HG03097 (cell line): ENCODE measurements at regions not wholly inside any gene's neighbourhood (a gene's known extent, or its start where the extent isn't known, plus 50 kb on each side); places are given as distances from the start of the nearest gene placed in this dataset.

Experiments
- ATAC-seq: cut with Tn5 transposase; IDR thresholded peaks from one replicate; pipeline ENCODE4 v1.9.1; 2021; ENCODE audit not compliant: unreplicated experiment, low FRiP score

DNA sequence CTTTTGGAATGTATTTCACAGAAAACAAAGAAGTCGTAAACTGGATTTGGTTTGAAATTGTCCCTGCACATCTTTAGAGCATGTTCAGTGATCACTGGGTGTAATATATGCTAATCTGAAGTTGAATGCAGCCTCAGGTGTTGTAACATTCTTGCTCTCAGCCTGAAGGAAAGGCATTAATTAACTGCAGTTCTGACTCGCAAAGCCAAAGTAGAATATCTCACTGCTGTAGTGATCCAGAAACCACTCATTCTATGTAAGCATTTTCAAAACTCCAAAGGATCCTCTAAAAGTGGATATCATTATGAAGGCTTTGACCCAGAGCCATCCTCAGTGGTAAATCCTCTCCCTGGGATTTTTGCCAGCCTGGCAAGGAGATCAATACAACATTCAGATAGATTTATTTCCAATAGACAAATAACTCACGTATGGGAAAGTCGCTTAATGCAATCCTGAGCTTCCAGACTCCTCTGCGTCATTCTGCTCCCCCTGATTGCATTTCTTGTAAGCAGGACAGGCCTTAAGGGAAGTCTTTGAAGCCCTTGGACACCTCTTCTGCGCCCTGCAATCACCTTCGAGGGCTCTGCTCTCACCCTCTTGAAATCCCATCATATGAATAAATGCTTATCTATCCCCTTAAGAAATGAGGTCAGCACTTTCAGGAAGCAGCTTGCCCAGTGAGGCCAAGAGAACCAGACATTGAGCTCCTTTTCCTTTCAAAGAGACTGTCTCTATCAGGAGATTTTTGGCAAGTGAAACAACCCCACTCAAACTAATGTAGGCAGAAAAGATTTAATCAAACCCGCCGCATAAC lies 301.7 kb upstream of the NBEA start:
- ATAC-seq: no peak

DNA sequence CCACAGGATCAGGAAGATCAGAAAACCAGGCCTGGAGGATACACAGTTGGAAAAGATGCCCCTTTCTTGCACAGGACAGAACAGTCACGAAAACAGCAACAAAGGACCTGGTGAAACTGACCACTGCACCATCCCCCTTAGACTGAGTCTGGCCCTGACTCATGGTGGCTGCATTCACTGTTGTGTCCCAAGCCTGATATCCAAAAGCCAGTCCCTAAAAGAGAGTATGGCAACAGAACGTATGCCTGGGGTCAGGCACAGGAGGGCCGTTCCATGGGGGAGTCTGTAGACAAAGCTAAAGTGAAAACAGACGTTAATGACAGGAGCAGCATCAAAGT lies 301.1 kb upstream of the NBEA start:
- no peak for ATAC-seq

DNA sequence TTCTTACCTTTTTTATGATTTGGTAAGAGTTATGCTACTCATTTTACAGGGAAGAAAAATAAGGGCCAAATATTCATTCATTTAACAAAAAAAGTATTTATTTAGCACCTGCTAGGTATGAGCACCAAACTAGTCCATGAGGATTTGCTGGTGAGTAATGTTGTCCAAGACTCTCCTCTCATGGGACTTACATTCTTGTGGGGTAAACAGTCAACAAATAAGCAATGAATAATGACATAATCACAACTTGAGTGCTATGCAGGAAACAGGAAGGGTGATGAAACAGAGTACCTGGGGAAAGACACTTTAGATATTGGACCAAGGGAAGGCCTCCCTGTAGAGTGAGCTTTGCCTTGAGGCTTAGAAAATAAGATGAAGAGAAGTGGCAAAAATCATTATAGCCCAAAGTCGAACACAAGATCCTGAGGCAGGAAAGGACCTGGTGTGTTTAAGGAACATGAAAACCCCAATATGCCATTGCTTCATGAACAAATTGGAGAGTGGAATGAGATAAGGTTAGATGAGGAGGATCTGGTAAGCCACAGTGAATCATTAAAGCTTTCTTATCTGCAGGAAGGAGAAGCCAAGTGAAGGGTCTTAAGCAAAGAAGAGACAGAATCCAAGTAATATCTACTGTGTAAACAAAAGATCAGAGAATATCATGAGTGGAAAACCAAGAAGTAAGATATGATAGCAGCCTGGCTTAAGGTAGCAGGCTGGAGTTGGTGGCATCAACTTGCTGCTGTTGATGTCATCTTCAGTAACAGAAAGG lies 294.5 kb upstream of the NBEA start:
- no peak for ATAC-seq

DNA sequence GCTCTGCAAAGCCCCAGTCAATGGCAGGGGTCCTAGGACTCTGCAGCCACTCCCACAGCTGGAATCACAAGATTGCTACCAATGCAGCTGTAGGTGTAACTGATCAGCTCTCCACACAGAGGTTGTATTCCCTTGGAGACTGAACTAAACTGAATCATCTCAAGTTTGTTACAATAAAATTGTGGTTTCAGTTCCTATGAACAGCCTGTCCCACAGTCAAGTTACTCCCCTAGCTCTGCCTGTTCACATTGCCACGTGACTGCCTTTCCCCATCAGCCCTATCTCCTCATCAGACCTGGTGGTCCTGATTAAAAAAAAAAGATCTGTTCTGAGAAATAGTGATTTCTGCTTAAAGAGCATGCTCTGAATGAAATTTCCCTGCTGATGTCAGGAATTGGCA lies 287.9 kb upstream of the NBEA start:
- ATAC-seq: no peak

DNA sequence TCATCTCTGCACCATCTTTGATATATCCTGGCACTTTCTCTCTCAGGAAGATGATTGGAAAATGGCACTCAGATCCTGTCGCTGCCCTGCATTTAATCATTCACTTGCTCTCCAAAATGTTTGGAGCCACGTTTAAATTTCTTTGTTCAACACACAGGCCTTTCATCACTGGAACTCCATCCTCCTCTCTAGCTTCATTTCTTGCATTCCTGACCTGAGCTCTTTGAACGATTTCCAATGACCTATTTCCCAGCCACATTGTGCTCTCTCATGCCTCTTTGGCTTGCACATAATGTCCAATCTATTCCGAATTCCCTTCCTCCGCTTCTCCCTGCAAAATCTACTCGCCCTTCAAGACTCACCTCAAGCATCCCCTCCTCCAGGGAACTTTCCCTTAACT lies 287.4 kb upstream of the NBEA start:
- no peak for ATAC-seq

DNA sequence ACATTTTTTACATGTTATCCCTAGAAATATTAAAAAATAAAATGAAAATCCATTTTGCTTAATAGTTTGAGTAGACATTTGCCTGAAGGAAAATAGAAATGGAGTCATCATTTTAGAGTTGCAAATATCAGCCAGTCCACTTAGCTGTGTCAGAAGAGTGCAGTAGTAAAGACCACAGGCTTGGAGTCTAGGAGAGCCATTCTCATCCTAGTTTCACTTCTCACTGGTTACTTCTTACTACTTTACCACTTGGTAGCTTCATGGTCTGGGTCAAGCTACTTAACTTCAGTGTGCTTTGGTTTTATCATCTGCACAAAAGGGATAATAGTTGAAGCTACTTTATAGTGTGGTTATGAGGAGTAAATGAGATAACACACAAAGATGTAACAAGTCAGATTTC lies 286.5 kb upstream of the NBEA start:
- ATAC-seq: no peak

DNA sequence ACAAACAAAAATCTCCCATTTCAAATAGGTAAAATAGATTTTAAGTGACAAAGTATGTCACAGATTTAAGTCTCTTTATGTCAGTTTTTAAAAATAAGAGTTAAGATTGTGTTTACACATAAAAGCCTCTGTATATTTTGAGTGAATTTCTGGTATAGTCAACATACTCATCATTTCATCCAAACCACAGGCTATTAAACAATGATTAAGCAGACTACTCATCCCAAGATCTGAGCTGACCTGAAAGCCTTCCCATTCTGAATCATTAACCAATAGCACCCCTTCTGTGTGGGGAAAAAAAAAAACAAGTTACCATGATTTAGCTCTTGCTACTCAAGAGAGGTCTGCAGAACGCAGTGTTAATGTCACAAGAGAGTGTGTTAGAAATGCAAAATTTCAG lies 284.4 kb upstream of the NBEA start:
- ATAC-seq: no peak

DNA sequence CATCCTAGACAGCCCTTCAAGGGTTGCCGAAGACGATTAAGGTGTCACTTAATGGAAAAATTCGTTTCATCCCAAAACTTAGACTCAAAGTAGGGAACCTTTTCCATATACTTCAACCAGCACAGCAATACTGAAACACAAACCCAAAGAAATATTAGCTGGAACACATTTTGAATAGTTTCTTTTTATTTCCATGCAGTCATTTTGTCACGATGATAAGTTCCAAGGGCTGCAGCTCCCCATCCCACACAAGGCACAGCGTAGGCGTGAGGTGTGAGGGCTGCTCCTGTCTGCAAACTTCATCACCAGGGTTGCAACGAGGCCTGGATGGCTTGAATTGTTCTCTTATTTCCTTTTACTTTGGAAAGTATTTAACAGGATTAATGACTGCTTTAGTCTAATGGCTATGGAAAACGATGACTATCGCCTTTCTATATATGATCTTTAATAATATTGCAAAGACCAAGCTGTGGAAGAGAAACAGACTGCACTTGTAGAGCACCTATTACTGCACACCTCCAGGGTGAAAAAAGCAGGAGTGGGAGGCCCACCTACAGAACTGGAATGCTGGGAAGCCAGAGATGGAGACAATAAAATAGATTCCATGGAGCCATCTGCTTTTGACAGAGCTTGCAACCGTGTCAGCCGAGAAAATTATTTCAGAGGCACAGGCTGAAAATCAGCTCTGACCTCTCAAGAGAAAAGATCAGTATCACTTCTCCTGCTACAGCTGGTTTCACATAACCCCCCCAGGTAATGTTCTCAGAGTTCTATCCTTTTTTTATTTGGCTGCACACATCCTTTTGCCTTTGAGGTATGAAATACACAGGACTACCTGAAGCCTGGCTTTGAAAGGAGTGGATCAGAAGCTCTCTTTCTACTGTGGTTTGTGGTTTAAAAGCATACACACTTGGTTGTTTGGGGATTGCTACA lies 274.5 kb upstream of the NBEA start:
- no peak for ATAC-seq

DNA sequence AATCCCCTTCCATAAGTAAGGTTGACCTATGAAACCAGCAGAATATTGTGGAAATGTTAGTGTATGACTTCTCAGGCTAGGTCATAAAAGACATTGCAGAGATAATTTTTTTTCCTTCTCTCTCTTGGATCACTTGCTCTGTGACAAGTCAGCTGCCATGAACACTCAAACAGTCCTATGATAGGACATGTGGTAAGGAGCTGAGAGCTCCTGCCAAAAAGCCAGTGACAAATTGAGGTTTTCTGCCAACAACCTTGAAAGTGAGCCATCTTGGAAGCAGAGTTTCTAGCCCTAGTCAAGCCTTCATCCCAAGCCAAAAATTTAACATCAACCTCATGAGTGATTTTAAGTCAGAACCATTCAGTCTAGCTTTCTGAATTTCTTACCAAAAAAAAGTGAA lies 270.9 kb upstream of the NBEA start:
- ATAC-seq: no peak

DNA sequence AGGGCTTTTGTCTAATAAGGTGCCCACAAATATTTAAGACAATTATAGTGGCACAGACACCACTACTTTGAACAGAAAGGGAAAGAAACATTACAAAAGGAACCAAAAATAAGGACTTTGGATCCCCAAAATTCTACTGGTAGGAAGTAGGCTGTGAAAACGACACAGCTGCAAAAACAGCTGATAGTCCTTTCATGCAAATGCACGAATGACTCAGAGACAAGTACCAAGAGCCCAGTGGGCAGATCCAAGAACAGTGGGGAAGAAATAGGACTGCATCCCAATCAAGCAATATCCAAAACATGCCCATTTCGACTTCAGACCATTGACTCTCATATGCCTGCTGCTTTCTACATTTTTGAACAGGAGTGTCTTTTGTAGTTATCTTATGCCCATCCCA lies 269.4 kb upstream of the NBEA start:
- no peak for ATAC-seq

DNA sequence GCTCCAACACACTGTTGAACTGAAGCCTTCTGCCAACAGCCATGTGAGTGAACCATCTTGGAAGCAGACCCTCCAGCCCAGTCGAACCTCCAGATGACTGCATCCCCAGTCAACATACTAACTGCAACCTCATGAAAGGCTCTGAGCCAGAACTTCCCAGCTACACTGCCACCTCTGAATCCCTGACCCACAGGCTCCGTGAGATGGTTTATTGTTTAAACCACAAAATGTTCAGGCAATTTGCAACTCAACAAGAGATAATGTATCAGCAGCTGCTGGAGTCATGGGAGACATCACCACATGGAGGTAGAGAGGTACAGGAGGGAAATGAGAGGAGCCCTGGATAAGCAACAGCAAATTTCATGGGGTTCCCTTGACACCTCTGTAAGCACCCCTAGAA lies 266.4 kb upstream of the NBEA start:
- no peak for ATAC-seq

DNA sequence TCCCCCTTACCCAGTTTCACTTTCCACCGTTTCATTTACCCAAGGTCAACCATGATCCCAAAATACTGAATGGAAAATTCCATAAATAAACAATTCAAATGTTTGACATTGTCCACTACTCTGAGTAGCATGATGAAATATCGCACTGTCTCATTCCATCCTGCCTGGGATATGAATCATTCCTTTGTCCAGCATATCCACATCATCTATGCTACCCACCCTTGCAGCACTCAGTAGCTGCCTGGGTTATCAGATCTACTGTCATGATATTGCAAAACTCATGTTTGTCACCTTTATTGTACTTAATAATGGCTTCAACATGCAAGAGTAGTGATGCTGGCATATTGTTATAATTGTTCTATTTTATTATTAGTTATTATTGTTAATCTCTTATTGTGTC lies 263.9 kb upstream of the NBEA start:
- ATAC-seq: no peak

DNA sequence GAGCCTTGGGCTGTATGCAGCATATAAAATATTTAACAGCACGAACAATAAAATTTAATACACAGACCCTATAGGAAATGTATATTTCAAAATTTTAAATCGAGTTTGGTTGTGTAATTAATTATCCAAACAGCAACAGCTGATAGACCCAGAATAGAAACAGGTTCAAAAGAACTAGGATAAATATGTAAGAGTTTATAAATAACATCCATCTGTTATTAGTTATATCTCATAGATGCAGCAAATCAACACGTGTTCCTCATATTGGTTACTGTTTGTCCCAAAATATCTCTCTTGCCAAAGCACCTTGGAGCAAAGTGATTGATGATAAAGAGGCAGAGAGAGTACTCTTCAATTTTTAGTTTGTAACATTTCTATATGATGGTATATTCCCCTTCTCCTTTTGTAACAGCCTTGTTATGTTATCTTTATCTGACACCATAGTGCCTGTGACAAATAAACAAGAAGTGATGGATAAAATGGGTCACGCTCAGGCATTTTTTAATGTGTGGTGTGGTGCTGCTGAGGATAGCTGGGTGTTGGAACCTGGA lies 260.6 kb upstream of the NBEA start:
- no peak for ATAC-seq

DNA sequence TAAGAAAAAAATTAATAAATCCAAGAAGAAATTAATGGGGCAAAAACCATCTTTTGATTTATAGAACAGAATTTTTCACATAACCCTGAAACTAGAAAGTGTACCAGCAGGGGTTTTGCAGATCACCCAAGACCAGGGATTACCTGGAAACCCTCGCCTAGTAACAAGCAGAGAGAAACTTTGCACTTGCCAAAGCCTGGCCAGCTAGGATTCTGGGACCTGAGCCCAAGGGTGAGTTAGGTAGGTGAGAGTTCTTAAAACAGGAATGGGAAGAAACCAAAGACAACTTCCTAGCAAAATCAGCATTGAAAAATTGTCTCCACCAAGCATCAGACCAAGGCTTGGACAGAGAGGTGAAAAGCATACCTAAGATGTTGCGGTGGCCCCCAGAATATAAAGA lies 247.0 kb upstream of the NBEA start:
- no peak for ATAC-seq

DNA sequence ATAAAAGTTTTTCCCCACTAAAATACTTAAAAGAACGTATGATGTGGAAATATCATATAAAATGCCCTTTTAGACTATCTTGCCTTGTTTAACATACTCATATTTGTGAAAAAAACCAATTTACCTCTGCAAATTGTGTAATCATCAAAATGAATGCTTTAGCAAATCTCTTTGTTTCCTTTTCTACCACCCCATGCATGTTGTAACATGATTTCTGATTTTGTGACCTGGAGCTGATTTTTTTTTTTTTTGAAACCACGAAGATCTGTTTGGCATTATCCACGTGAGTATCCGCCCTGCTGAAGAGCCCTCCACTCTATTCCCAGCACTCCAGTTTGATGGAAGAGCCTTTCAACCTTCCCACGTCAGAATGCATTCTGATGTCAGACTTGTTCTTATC lies 245.8 kb upstream of the NBEA start:
- ATAC-seq: no peak

DNA sequence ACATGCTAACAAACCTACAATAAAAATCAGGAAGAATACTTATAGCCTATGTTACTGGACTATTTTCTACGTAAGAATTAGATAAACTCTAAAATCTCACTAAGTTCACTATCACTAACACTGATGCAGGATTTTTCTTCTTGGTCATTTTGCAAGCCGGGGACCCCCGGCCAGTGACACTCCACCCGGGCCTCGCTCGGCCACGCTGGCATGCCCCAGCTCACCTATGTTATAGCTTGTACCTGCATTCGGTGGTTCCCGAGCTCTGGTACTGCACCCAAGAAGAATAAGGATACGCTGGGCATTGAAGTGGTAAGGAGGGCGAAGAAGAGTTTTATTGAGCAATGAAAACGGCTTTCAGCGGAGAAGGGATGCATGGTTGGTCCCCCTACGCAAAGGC lies 245.3 kb upstream of the NBEA start:
- no peak for ATAC-seq

DNA sequence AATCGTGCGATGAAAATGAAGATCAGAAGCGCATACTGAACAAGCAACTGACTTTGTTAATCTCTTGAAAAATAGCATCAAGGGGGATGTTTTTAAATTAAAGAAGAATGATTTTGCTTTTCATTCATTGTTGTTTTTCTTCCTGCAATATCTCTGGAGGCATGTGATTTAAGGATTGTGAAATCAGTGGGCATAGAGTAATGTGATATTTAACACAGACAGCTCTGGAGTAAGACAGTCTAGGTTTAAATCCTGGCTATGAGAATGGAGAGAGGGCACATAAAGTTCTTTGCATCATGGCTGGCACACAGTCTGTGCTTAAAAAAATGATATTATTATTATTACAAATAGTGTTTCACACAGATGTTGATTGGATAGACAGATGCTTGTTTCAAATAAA lies 243.1 kb upstream of the NBEA start:
- no peak for ATAC-seq

DNA sequence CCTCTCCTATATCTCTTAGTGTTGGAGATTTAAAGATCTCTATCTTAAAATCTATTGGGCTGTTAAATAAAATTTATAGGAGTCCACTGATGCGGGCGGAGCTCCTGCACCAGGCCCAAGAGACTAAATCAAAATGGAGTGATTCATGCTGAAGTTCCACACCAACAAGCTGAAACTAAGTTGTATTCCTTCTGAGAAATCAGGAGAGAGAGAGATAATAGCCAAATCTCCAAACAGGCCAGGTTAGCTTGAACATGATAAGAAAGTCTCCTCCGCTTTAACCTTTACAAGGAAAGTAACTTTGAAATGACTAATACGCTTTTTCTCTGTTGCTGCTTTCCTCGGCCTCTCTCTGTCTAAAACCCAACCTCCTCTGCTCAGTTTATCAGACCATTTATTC lies 241.9 kb upstream of the NBEA start:
- ATAC-seq: no peak

DNA sequence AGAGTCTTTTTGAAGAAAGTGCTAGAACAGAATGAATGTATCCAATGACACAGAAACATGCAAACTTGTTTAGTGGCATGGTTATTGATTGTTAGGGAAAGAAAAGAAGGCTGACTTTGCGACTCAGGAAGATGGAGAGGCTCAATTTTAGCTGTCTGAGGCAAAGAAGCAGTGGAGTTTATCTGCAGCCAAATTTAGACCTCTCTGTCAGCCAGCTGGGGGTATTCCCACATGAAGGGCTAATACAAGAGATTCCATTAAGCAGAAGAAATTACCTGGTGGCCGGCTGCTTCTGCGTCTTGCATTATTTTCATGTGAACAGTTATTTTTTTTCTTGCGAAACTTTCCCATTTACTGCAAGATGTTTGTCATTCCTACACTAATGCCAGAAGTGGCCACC lies 240.2 kb upstream of the NBEA start:
- no peak for ATAC-seq

DNA sequence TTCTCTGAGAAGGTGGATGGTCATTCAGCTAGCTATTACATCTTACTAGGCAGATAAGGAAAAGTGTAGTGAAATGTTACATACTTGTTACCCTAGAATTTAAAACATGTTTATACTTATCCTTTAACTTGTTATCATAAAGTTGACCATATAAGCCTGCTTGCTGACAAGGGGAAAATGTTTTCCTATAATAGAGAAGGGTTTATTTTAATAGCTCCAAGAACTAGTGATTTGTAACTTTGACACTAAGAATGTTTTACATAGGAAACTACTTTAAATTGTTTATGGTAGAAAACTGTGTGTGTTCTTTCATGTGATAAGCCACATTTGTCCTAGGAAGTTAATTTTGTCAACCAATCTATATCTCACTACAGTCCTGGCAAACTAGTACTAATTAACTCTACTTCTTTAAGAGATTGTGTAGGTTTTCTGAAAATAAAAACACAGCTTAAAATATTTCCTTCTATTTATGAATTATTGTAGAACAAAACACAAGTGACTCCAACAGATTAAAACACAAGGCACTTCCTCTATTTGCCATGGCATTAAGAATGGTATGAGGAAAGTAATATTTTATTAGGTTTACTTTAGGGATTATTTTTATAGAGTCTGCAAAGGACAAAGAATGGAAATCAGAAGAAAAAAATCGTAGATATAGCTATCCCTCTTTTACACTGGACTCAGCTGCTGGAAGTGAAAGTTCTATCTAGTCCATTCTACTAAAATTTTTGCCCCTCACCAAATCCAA lies 233.3 kb upstream of the NBEA start:
- ATAC-seq: no peak
